ENCODE measurements at regions not wholly inside any gene's neighbourhood (a gene's known extent, or its start where the extent isn't known, plus 50 kb on each side); places are given as distances from the start of the nearest gene placed in this dataset.

GRCh38 chr10:80709866-80710265 lies 172.2 kb downstream of the SH2D4B start:
- no peak for TF ChIP-seq CTCF (IDR thresholded peaks at IDR 0.05; ENCODE audit: poor library complexity)
- no peak for TF ChIP-seq EZH2phosphoT487 (IDR thresholded peaks at IDR 0.05; ENCODE audit: low read depth, severe bottlenecking, unreplicated experiment)
- TF ChIP-seq EZH2 (IDR thresholded peaks at IDR 0.05; ENCODE audit: borderline replicate concordance) = no peak
